ENCODE measurements at regions not wholly inside any gene's neighbourhood (a gene's known extent, or its start where the extent isn't known, plus 50 kb on each side); places are given as distances from the start of the nearest gene placed in this dataset.

- no peak for TF ChIP-seq EP300 (IDR thresholded peaks at IDR 0.05)
- no peak for TF ChIP-seq CTCF (IDR thresholded peaks at IDR 0.05)
- no peak for TF ChIP-seq POLR2A (IDR thresholded peaks at IDR 0.05)
- TF ChIP-seq POLR2AphosphoS5 (IDR thresholded peaks at IDR 0.05) = no peak
Measured at GRCh38 chr18:31247574-31248199, 70.3 kb upstream of the DSG1 start.

All from upper lobe of left lung (tissue), 4 donors.